Testis (tissue), 2 donors: ENCODE measurements at regions not wholly inside any gene's neighbourhood (a gene's known extent, or its start where the extent isn't known, plus 50 kb on each side); places are given as distances from the start of the nearest gene placed in this dataset.

ENCODE experiments used
- DNase-seq: peaks from one replicate; pipeline ENCODE4 v3.0.0-alpha.2; 2019
- H3K27ac ChIP-seq, 2 donors: fragments of 200-600 bp; sonication (generic); one replicate each; pipeline ENCODE4 v1.5.1; 2019
- H3K27me3 ChIP-seq: fragments of 200-600 bp; sonication (generic); one replicate; pipeline ENCODE4 v1.5.1; 2019
- H3K36me3 ChIP-seq: fragments of 200-600 bp; sonication (generic); one replicate; pipeline ENCODE4 v1.5.1; 2017; ENCODE audit warnings: low read depth; ENCODE audit errors: missing control alignments
- H3K4me1 ChIP-seq: fragments of 200-600 bp; sonication (generic); one replicate; pipeline ENCODE4 v1.5.1; 2019
- H3K4me3 ChIP-seq, 2 donors: fragments of 200-600 bp; sonication (generic); one replicate each; pipeline ENCODE4 v1.5.1; 2017 to 2019
- H3K9me3 ChIP-seq: fragments of 200-600 bp; sonication (generic); one replicate; pipeline ENCODE4 v1.5.1; 2017
- POLR2A ChIP-seq: fragments of 450-650 bp; IDR thresholded peaks from one replicate; pipeline ENCODE4 v1.6.1; 2017; ENCODE audit warnings: antibody characterized with exemption, mild to moderate bottlenecking, moderate library complexity
- WGBS, 2 donors: methylation state at CpG; one replicate each; pipeline ENCODE4 v1.1.5; 2018; 5-methylcytosine and 5-hydroxymethylcytosine counted together
- intact Hi-C: fragments of 100-400 bp; cut with DNase I; formaldehyde crosslinking; loops from one replicate; pipeline ENCODE4 v1.15.1; 2023; ENCODE audit warnings: low total_unique reads
- TF ChIP-seq, protein P1 (sequence below), 3 experiments: fragments of 450-650 bp in 2 of 3; fragments of 200-600 bp in 1 of 3; sonication (generic) in 1 of 3; IDR thresholded peaks; one replicate each; pipeline ENCODE4 v1.5.1; 2016 to 2019; ENCODE audit warnings: antibody characterized with exemption in 3 of 3, mild to moderate bottlenecking in 2 of 3, moderate library complexity in 1 of 3

DNA sequence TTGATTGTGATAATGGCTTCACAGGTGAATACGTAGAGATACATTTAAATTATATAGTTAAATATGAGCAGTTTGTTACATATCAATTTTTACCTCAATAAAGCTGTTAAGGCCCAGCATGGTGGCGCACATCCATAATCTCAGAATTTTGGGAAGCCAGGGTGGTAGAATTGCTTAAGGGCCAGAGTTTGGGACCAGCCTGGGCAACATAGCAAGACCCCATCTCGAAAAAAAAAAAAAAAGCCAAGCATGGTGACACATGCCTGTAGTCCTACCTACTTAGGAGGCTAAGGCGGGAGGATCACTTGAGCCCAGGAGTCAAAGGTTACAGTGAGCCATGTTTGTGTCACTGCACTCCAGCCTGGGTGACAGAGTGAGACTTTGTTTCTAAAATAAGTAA lies 138.7 kb upstream of the TMEM161B start:
- no peak overlapping the region for H3K27ac ChIP-seq
- no peaks in the 10 kb centered on the region for H3K9me3 ChIP-seq
- H3K27me3 ChIP-seq: no peaks in the 10 kb centered on the region
- 90 to 92% methylated on average over 4 of the region's 4 CpGs for WGBS, 2 donors
- intact Hi-C loops: no loop called here
- H3K36me3 ChIP-seq: no peaks in the 10 kb centered on the region
- DNase-seq: no peak
- no peak overlapping the region for H3K4me3 ChIP-seq
- H3K4me1 ChIP-seq: no peaks in the 10 kb centered on the region
- TF ChIP-seq POLR2A: no peak
- TF ChIP-seq, protein P1, sequence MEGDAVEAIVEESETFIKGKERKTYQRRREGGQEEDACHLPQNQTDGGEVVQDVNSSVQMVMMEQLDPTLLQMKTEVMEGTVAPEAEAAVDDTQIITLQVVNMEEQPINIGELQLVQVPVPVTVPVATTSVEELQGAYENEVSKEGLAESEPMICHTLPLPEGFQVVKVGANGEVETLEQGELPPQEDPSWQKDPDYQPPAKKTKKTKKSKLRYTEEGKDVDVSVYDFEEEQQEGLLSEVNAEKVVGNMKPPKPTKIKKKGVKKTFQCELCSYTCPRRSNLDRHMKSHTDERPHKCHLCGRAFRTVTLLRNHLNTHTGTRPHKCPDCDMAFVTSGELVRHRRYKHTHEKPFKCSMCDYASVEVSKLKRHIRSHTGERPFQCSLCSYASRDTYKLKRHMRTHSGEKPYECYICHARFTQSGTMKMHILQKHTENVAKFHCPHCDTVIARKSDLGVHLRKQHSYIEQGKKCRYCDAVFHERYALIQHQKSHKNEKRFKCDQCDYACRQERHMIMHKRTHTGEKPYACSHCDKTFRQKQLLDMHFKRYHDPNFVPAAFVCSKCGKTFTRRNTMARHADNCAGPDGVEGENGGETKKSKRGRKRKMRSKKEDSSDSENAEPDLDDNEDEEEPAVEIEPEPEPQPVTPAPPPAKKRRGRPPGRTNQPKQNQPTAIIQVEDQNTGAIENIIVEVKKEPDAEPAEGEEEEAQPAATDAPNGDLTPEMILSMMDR (IDR thresholded peaks at IDR 0.05): no peak

DNA sequence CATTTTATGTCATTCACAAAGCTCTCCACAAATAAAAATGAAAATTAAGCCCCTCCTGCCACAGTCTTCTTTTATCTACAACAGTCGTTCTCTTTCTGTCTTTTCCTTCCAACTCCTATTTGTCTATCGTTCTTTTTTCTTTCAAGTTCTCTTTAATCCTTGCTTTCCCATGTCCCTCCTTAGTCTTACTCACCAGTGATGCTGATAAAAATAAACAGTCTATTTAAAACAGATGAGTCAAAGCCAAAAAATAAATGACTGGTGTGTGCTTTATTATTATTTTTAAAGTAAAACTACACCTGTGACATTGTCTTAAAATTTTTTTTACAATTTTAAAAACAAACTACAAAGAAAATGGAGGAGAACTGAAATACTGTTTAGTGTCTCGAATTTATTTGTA lies 137.1 kb upstream of the TMEM161B start:
- 68 to 69% methylated on average over 3 of the region's 3 CpGs for WGBS, 2 donors
- intact Hi-C loops: no loop called here
- DNase-seq: no peak
- no peaks in the 10 kb centered on the region for H3K27me3 ChIP-seq
- no peak overlapping the region for H3K4me3 ChIP-seq
- no peak overlapping the region for H3K27ac ChIP-seq
- no peak for TF ChIP-seq POLR2A
- TF ChIP-seq, protein P1 (IDR thresholded peaks at IDR 0.05): no peak
- no peaks in the 10 kb centered on the region for H3K36me3 ChIP-seq
- H3K4me1 ChIP-seq: no peaks in the 10 kb centered on the region
- H3K9me3 ChIP-seq: no peaks in the 10 kb centered on the region

DNA sequence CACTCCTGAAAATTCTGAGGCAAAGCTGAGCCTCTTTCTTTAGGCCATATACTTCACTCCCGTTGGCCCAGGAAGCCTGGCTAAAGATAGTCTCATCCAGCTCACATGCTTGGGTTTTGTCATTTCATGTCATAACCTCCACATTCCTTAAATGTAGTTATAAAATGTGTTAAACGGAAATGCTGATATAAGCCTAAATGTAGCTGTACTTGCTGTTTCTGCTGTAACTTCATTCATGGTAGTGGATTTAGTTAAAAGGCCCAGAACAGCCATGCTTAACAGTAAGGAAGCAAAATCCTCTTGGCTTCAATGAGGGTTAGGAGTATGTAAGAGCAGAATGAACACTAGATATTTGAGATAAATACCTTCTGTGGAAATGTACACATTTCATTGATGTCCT lies 135.8 kb upstream of the TMEM161B start:
- H3K4me1 ChIP-seq: no peaks in the 10 kb centered on the region
- H3K36me3 ChIP-seq: no peaks in the 10 kb centered on the region
- TF ChIP-seq, protein P1 (IDR thresholded peaks at IDR 0.05): no peak
- TF ChIP-seq POLR2A: no peak
- WGBS, 2 donors: 83 to 88% methylated on average over 2 of the region's 2 CpGs
- intact Hi-C loops: no loop called here
- H3K4me3 ChIP-seq: no peak overlapping the region
- H3K9me3 ChIP-seq: no peaks in the 10 kb centered on the region
- no peak overlapping the region for H3K27ac ChIP-seq
- no peak for DNase-seq
- no peaks in the 10 kb centered on the region for H3K27me3 ChIP-seq

DNA sequence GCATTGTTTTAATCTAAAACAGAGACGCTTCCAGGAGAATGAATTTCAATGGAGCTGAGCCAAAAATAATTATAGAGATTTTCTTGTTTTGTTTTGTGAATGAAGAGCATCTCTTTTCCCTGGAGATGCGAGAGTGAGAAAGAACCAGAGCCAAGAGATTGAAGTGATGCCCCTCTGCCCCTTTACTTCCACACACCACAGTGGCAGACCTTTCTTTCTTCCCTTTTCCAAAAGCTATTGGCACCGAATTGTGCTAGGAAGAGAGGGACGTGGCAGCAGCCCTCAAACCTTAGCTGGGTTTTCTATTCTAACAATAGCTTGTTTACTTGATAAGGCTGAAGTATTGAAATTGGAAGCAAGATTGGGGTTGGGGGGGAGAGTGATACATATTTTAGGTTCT lies 133.0 kb upstream of the TMEM161B start:
- TF ChIP-seq, protein P1 (IDR thresholded peaks at IDR 0.05): no peak
- no peak for TF ChIP-seq POLR2A
- Histone ChIP-seq H3K4me3 (no peak overlapping the region), H3K4me1 (no peaks in the 10 kb centered on the region), H3K36me3 (no peaks in the 10 kb centered on the region), H3K27ac (no peak overlapping the region), H3K9me3 (no peaks in the 10 kb centered on the region), H3K27me3 (no peaks in the 10 kb centered on the region)
- DNase-seq: no peak
- WGBS, 2 donors: 51 to 60% methylated on average over 4 of the region's 4 CpGs
- intact Hi-C loops: no loop called here

DNA sequence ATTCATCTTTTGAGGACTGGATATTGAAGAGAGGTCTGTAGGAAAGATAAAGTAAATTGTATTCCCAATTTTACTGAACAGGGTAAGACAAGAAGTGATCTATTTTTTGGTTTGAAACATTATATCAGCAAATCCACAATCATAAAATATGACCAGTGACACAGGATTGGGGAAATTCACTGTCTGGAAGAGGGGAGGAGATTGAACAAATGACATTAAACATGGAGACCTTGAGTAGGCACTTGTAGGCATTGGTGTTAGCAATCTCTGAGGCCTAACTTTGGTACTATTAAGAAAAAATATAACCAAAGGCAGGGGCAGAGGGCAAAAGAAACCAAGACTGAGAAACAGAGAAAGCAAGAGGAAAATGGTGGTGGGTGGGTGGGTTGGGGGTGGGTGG lies 132.6 kb upstream of the TMEM161B start:
- H3K27ac ChIP-seq: no peak overlapping the region
- H3K4me1 ChIP-seq: no peaks in the 10 kb centered on the region
- H3K9me3 ChIP-seq: no peaks in the 10 kb centered on the region
- no peak for DNase-seq
- no peaks in the 10 kb centered on the region for H3K27me3 ChIP-seq
- H3K36me3 ChIP-seq: no peaks in the 10 kb centered on the region
- H3K4me3 ChIP-seq: no peak overlapping the region
- intact Hi-C loops: no loop called here
- TF ChIP-seq, protein P1 (IDR thresholded peaks at IDR 0.05): no peak
- no peak for TF ChIP-seq POLR2A
